Right forelimb (tissue), 1 donor: ENCODE measurements at regions not wholly inside any gene's neighbourhood (a gene's known extent, or its start where the extent isn't known, plus 50 kb on each side); places are given as distances from the start of the nearest gene placed in this dataset.

Source experiments
- DNase-seq: peaks from one replicate; pipeline ENCODE4 v3.0.0-alpha.2; 2018

GRCh38 chrX:45740291-45740690 lies 539.6 kb upstream of the DIPK2B start:
- DNase-seq, result no peak

GRCh38 chrX:45735571-45735970 lies 534.9 kb upstream of the DIPK2B start:
- DNase-seq, result no peak

- no peak for DNase-seq
Measured at GRCh38 chrX:45731448-45731847, 530.8 kb upstream of the DIPK2B start.

GRCh38 chrX:45727761-45728160 lies 527.1 kb upstream of the DIPK2B start:
- no peak for DNase-seq

- DNase-seq, result no peak
Measured at GRCh38 chrX:45722471-45722870, 521.8 kb upstream of the DIPK2B start.

- no peak for DNase-seq
Measured at GRCh38 chrX:45719751-45720501, 519.2 kb upstream of the DIPK2B start.

- DNase-seq, result no peak
Measured at GRCh38 chrX:45718676-45719075, 518.0 kb upstream of the DIPK2B start.

- DNase-seq, result no peak
Measured at GRCh38 chrX:45716750-45717149, 516.1 kb upstream of the DIPK2B start.

- DNase-seq, result no peak
Measured at GRCh38 chrX:45715748-45716147, 515.1 kb upstream of the DIPK2B start.

GRCh38 chrX:45714866-45715265 lies 514.2 kb upstream of the DIPK2B start:
- DNase-seq, result no peak

GRCh38 chrX:45712067-45712466 lies 511.4 kb upstream of the DIPK2B start:
- DNase-seq, result no peak

- no peak for DNase-seq
Measured at GRCh38 chrX:45711231-45711630, 510.6 kb upstream of the DIPK2B start.

GRCh38 chrX:45710081-45710801 lies 509.6 kb upstream of the DIPK2B start:
- DNase-seq, result no peak

GRCh38 chrX:45709381-45709780 lies 508.7 kb upstream of the DIPK2B start:
- no peak for DNase-seq

- DNase-seq, result no peak
Measured at GRCh38 chrX:45699158-45699557, 498.5 kb upstream of the DIPK2B start.

- no peak for DNase-seq
Measured at GRCh38 chrX:45697591-45697990, 496.9 kb upstream of the DIPK2B start.

GRCh38 chrX:45696736-45697135 lies 496.1 kb upstream of the DIPK2B start:
- no peak for DNase-seq

- no peak for DNase-seq
Measured at GRCh38 chrX:45689971-45690370, 489.3 kb upstream of the DIPK2B start.

GRCh38 chrX:45683914-45684313 lies 483.2 kb upstream of the DIPK2B start:
- no peak for DNase-seq

GRCh38 chrX:45681891-45682290 lies 481.2 kb upstream of the DIPK2B start:
- DNase-seq, result no peak

GRCh38 chrX:45669715-45670340 lies 469.2 kb upstream of the DIPK2B start:
- no peak for DNase-seq

GRCh38 chrX:45668686-45669443 lies 468.2 kb upstream of the DIPK2B start:
- DNase-seq, result no peak

- DNase-seq, result no peak
Measured at GRCh38 chrX:45667666-45668065, 467.0 kb upstream of the DIPK2B start.
